CD4-positive, alpha-beta memory T cell (primary cell): ENCODE measurements at regions not wholly inside any gene's neighbourhood (a gene's known extent, or its start where the extent isn't known, plus 50 kb on each side); places are given as distances from the start of the nearest gene placed in this dataset.

Experiments
- CTCF ChIA-PET: fragments of 350-600 bp; sonication (Branson Sonifier 250); formaldehyde crosslinking; loops from one replicate; lab custom pipeline; 2021; ENCODE audit warnings: inconsistent platforms; ENCODE audit not compliant: partially characterized antibody; lab: Charles Lee
- POLR2A ChIA-PET: fragments of 350-600 bp; sonication (Branson Sonifier 250); formaldehyde crosslinking; loops from one replicate; lab custom pipeline; 2021; ENCODE audit not compliant: partially characterized antibody; lab: Charles Lee
- DNase-seq, 5 donors: peaks; one replicate each; pipeline versions ENCODE4 v3.0.0 to v3.0.0-alpha.2; 2020 to 2022; ENCODE audit warnings: mixed read lengths in 1 of 5
- H3K27ac ChIP-seq: one replicate; pipeline ENCODE4 v1.7.0; 2013; ENCODE audit warnings: low read depth, low read length
- H3K27me3 ChIP-seq: 2 replicates; pipeline ENCODE4 v1.7.0; 2013; ENCODE audit warnings: mild to moderate bottlenecking, low read length, moderate library complexity; ENCODE audit not compliant: insufficient read depth
- H3K36me3 ChIP-seq: 2 replicates; pipeline ENCODE4 v1.7.0; 2013; ENCODE audit warnings: mild to moderate bottlenecking, low read length, moderate library complexity; ENCODE audit not compliant: insufficient read depth
- H3K4me1 ChIP-seq: 2 replicates; pipeline ENCODE4 v1.7.0; 2013; ENCODE audit warnings: mild to moderate bottlenecking, low read length, moderate library complexity; ENCODE audit not compliant: insufficient read depth
- H3K4me3 ChIP-seq, 2 donors: one replicate each; pipeline ENCODE4 v1.7.0; 2013; ENCODE audit warnings: low read length in 2 of 2, mild to moderate bottlenecking in 1 of 2
- H3K9me3 ChIP-seq, 2 donors: one replicate each; pipeline ENCODE4 v1.7.0; 2013; ENCODE audit warnings: low read length in 2 of 2, control low read depth in 1 of 2; ENCODE audit not compliant: control insufficient read depth in 1 of 2
- H3K27ac Mint-ChIP-seq, 7 donors: one replicate each; pipeline ENCODE4 v1.8.0; 2020 to 2021; ENCODE audit warnings: mixed read lengths in 7 of 7, mild to moderate bottlenecking in 6 of 7, inconsistent platforms in 3 of 7, moderate library complexity in 3 of 7
- H3K27me3 Mint-ChIP-seq, 2 donors: one replicate each; pipeline ENCODE4 v1.8.0; 2020 to 2021; ENCODE audit warnings: mixed read lengths in 2 of 2
- H3K36me3 Mint-ChIP-seq, 2 donors: one replicate each; pipeline ENCODE4 v1.8.0; 2020 to 2021; ENCODE audit warnings: mixed read lengths in 2 of 2, inconsistent platforms in 1 of 2, mild to moderate bottlenecking in 1 of 2
- H3K4me1 Mint-ChIP-seq, 4 donors: one replicate each; pipeline ENCODE4 v1.8.0; 2020 to 2021; ENCODE audit warnings: mixed read lengths in 4 of 4, mild to moderate bottlenecking in 1 of 4
- H3K4me3 Mint-ChIP-seq, 8 donors: one replicate each; pipeline ENCODE4 v1.8.0; 2020 to 2021; ENCODE audit warnings: mixed read lengths in 8 of 8, mild to moderate bottlenecking in 7 of 8, moderate library complexity in 6 of 8, inconsistent platforms in 3 of 8
- H3K9me3 Mint-ChIP-seq, 8 donors: one replicate each; pipeline ENCODE4 v1.8.0; 2020 to 2021; ENCODE audit warnings: mixed read lengths in 8 of 8, mild to moderate bottlenecking in 5 of 8, inconsistent platforms in 3 of 8, moderate library complexity in 1 of 8
- intact Hi-C: fragments of 100-400 bp; cut with micrococcal nuclease; formaldehyde crosslinking; loops from one replicate; pipeline ENCODE4 v1.15.1; 2023

- Mint-ChIP-seq H3K4me1 (peaks cover 5 to 21% (median 13%) of the 10 kb centered on the region in 4 donors), H3K27ac (no peak overlapping the region), H3K36me3 (no peaks in the 10 kb centered on the region), H3K9me3 (peaks cover 0 to 6% (median under 1%) of the 10 kb centered on the region in 8 donors), H3K4me3 (peak overlapping the region in 7 of 8 donors; percentile 49 to 85 (median 65)), H3K27me3 (peaks cover 30 to 36% of the 10 kb centered on the region in 2 donors)
- CTCF ChIA-PET: interaction anchor here (1.1 kb wide), 1 partner anchor 19 kb away, joined by 3 read pairs; no protein-coding TSS in a partner anchor
- Histone ChIP-seq H3K27ac (no peak overlapping the region), H3K27me3 (peaks cover 26% of the 10 kb centered on the region), H3K9me3 (no peaks in the 10 kb centered on the region), H3K36me3 (no peaks in the 10 kb centered on the region), H3K4me3 (no peak overlapping the region), H3K4me1 (peaks cover 10% of the 10 kb centered on the region)
- no peak for DNase-seq
- POLR2A ChIA-PET: interaction anchor here (0.6 kb wide), 1 partner anchor 18 kb away, joined by 3 read pairs; no protein-coding TSS in a partner anchor
- intact Hi-C loops: no loop called here
Measured at GRCh38 chrX:120000490-120001246, 57.1 kb upstream of the NKAP start.

- Mint-ChIP-seq H3K4me1 (peaks cover 5 to 21% (median 13%) of the 10 kb centered on the region in 4 donors), H3K4me3 (peak overlapping the region in 3 of 8 donors; percentile 38 to 57 (median 54)), H3K36me3 (no peaks in the 10 kb centered on the region), H3K27me3 (peaks cover 37 to 46% of the 10 kb centered on the region in 2 donors), H3K9me3 (peaks cover 0 to 6% (median under 1%) of the 10 kb centered on the region in 8 donors), H3K27ac (peak overlapping the region in 1 of 7 donors; percentile 9)
- no peaks in the 10 kb centered on the region for H3K36me3 ChIP-seq
- no peaks in the 10 kb centered on the region for H3K9me3 ChIP-seq
- no peak overlapping the region for H3K27ac ChIP-seq
- ChIA-PET POLR2A (interaction anchor here (0.6 kb wide), 1 partner anchor 22 kb away, joined by 4 read pairs; no protein-coding TSS in a partner anchor), CTCF (no interaction called here)
- DNase-seq: no peak
- intact Hi-C loops: no loop called here
- H3K4me1 ChIP-seq: peaks cover 10% of the 10 kb centered on the region
- no peak overlapping the region for H3K4me3 ChIP-seq
- peaks cover 26% of the 10 kb centered on the region for H3K27me3 ChIP-seq
Measured at GRCh38 chrX:119999087-119999634, 55.6 kb upstream of the NKAP start.

GRCh38 chrX:119997570-119997969, 54.0 kb upstream of the NKAP start:
- Histone ChIP-seq H3K27me3 (peaks cover 26% of the 10 kb centered on the region), H3K9me3 (no peaks in the 10 kb centered on the region), H3K27ac (no peak overlapping the region), H3K4me3 (no peak overlapping the region), H3K4me1 (peaks cover 10% of the 10 kb centered on the region), H3K36me3 (no peaks in the 10 kb centered on the region)
- no peak for DNase-seq
- Mint-ChIP-seq H3K4me1 (peaks cover 5 to 21% (median 13%) of the 10 kb centered on the region in 4 donors), H3K9me3 (peaks cover 0 to 6% (median under 1%) of the 10 kb centered on the region in 8 donors), H3K27ac (no peak overlapping the region), H3K4me3 (no peak overlapping the region), H3K27me3 (peaks cover 41 to 56% of the 10 kb centered on the region in 2 donors), H3K36me3 (no peaks in the 10 kb centered on the region)
- intact Hi-C loops: no loop called here
- ChIA-PET CTCF (no interaction called here), POLR2A (no interaction called here)

GRCh38 chrX:119996600-119997524, 53.3 kb upstream of the NKAP start:
- H3K4me1 Mint-ChIP-seq: peaks cover 5 to 22% (median 14%) of the 10 kb centered on the region in 4 donors
- H3K27me3 Mint-ChIP-seq: peaks cover 41 to 55% of the 10 kb centered on the region in 2 donors
- H3K9me3 Mint-ChIP-seq: peaks cover 0 to 6% (median under 1%) of the 10 kb centered on the region in 8 donors

GRCh38 chrX:119996069-119996468, 52.5 kb upstream of the NKAP start:
- intact Hi-C loops: no loop called here
- no peak overlapping the region for H3K27ac Mint-ChIP-seq
- POLR2A ChIA-PET: no interaction called here
- Histone ChIP-seq H3K27ac (no peak overlapping the region), H3K4me3 (no peak overlapping the region), H3K9me3 (no peaks in the 10 kb centered on the region), H3K4me1 (peaks cover 15% of the 10 kb centered on the region), H3K27me3 (peaks cover 20% of the 10 kb centered on the region), H3K36me3 (no peaks in the 10 kb centered on the region)
- H3K4me3 Mint-ChIP-seq: no peak overlapping the region
- H3K9me3 Mint-ChIP-seq: peaks cover 0 to 6% (median under 1%) of the 10 kb centered on the region in 8 donors
- H3K36me3 Mint-ChIP-seq: no peaks in the 10 kb centered on the region
- CTCF ChIA-PET: no interaction called here
- H3K27me3 Mint-ChIP-seq: peaks cover 41 to 57% of the 10 kb centered on the region in 2 donors
- DNase-seq: no peak
- peaks cover 8 to 28% (median 16%) of the 10 kb centered on the region in 4 donors for H3K4me1 Mint-ChIP-seq

More at GRCh38 chrX:119996600-119997524, 53.3 kb upstream of the NKAP start:
- H3K27ac Mint-ChIP-seq: no peak overlapping the region
- Histone ChIP-seq H3K36me3 (no peaks in the 10 kb centered on the region), H3K4me1 (peaks cover 10% of the 10 kb centered on the region), H3K4me3 (no peak overlapping the region), H3K27ac (no peak overlapping the region), H3K27me3 (peaks cover 26% of the 10 kb centered on the region), H3K9me3 (no peaks in the 10 kb centered on the region)
- H3K36me3 Mint-ChIP-seq: no peaks in the 10 kb centered on the region
- CTCF ChIA-PET: no interaction called here
- POLR2A ChIA-PET: no interaction called here
- intact Hi-C loops: no loop called here
- DNase-seq: no peak
- no peak overlapping the region for H3K4me3 Mint-ChIP-seq
